ENCODE measurements at regions not wholly inside any gene's neighbourhood (a gene's known extent, or its start where the extent isn't known, plus 50 kb on each side); places are given as distances from the start of the nearest gene placed in this dataset.

- Histone ChIP-seq H2AFZ (ENCODE audit: insufficient read depth, low read depth, low read length, poor library complexity, severe bottlenecking) (no peak overlapping the region), H3K4me2 (replicated peaks; ENCODE audit: low read depth, low read length, poor library complexity, severe bottlenecking) (no peak overlapping the region), H3K79me2 (ENCODE audit: control insufficient read depth, insufficient read depth, low read length) (no peaks in the 10 kb centered on the region), H3K27ac (ENCODE audit: low read length in 2 of 2) (no peak overlapping the region), H3K9ac (ENCODE audit: low read length) (no peak overlapping the region), H3K4me1 (ENCODE audit: control insufficient read depth in 2 of 2, insufficient read depth in 2 of 2, low read length in 2 of 2) (no peaks in the 10 kb centered on the region), H3K36me3 (replicated peaks in 1 of 2; ENCODE audit: control extremely low read depth in 1 of 2, control insufficient read depth in 1 of 2, extremely low read depth in 1 of 2, insufficient read depth in 2 of 2, low read length in 1 of 2) (no peaks in the 10 kb centered on the region), H4K20me1 (ENCODE audit: control insufficient read depth, insufficient read depth, low read length, poor library complexity, severe bottlenecking) (no peaks in the 10 kb centered on the region), H3K27me3 (replicated peaks in 1 of 4; ENCODE audit: control extremely low read depth in 1 of 4, control insufficient read depth in 3 of 4, insufficient read depth in 4 of 4, low read length in 3 of 4) (no peaks in the 10 kb centered on the region), H3K4me3 (ENCODE audit: control extremely low read depth in 1 of 5, extremely low read depth in 1 of 5, insufficient read depth in 1 of 5, low read depth in 2 of 5, low read length in 4 of 5) (no peak overlapping the region), H3K9me3 (ENCODE audit: control extremely low read depth in 1 of 3, control insufficient read depth in 2 of 3, insufficient read depth in 1 of 3, low read length in 2 of 3) (peaks cover 0 to 5% (median 0%) of the 10 kb centered on the region in 3 donors)
- TF ChIP-seq EZH2 (IDR thresholded peaks at IDR 0.05; ENCODE audit: borderline replicate concordance, insufficient read depth, low read depth, low read length, poor library complexity, severe bottlenecking) (no peak), CTCF (IDR thresholded peaks at IDR 0.05) (no peak)
- ChIA-PET CTCF (no interaction called here), POLR2A (no interaction called here)
- H3K9me3 Mint-ChIP-seq (ENCODE audit: insufficient read depth), result no peaks in the 10 kb centered on the region
- ATAC-seq (ENCODE audit: low read depth), result no peak
- H3K4me3 Mint-ChIP-seq, result no peak overlapping the region
- 86% methylated on average over 3 of the region's 6 CpGs for WGBS (ENCODE audit: insufficient coverage)
- intact Hi-C loops (cut with micrococcal nuclease), result no loop called here
- no peaks in the 10 kb centered on the region for H3K27me3 Mint-ChIP-seq
- no peaks in the 10 kb centered on the region for H3K4me1 Mint-ChIP-seq
- no peak for DNase-seq
- H3K27ac Mint-ChIP-seq, result no peak overlapping the region
These were observed 84.1 kb upstream of the TMTC1 start for GRCh38 chr12:29867823-29868222.

- H3K4me3 ChIP-seq (ENCODE audit: control extremely low read depth in 1 of 5, extremely low read depth in 1 of 5, insufficient read depth in 1 of 5, low read depth in 2 of 5, low read length in 4 of 5), result no peak overlapping the region
- Mint-ChIP-seq H3K9me3 (ENCODE audit: insufficient read depth) (no peaks in the 10 kb centered on the region), H3K27me3 (no peaks in the 10 kb centered on the region), H3K27ac (no peak overlapping the region), H3K4me1 (no peaks in the 10 kb centered on the region), H3K4me3 (no peak overlapping the region)
- ChIA-PET CTCF (no interaction called here), POLR2A (no interaction called here)
- intact Hi-C loops (cut with micrococcal nuclease), result no loop called here
- H3K4me1 ChIP-seq (ENCODE audit: control insufficient read depth in 2 of 2, insufficient read depth in 2 of 2, low read length in 2 of 2), result no peaks in the 10 kb centered on the region
- no peaks in the 10 kb centered on the region for H3K79me2 ChIP-seq (ENCODE audit: control insufficient read depth, insufficient read depth, low read length)
- no peak for TF ChIP-seq CTCF (IDR thresholded peaks at IDR 0.05)
- no peak for TF ChIP-seq EZH2 (IDR thresholded peaks at IDR 0.05; ENCODE audit: borderline replicate concordance, insufficient read depth, low read depth, low read length, poor library complexity, severe bottlenecking)
- H3K36me3 ChIP-seq (replicated peaks in 1 of 2; ENCODE audit: control extremely low read depth in 1 of 2, control insufficient read depth in 1 of 2, extremely low read depth in 1 of 2, insufficient read depth in 2 of 2, low read length in 1 of 2), result no peaks in the 10 kb centered on the region
- no peaks in the 10 kb centered on the region for H4K20me1 ChIP-seq (ENCODE audit: control insufficient read depth, insufficient read depth, low read length, poor library complexity, severe bottlenecking)
- WGBS (ENCODE audit: insufficient coverage), result 43% methylated on average over 1 of the region's 1 CpG
- ATAC-seq (ENCODE audit: low read depth) (no peak), DNase-seq (no peak)
- H3K27me3 ChIP-seq (replicated peaks in 1 of 4; ENCODE audit: control extremely low read depth in 1 of 4, control insufficient read depth in 3 of 4, insufficient read depth in 4 of 4, low read length in 3 of 4), result no peaks in the 10 kb centered on the region
- no peak overlapping the region for H3K9ac ChIP-seq (ENCODE audit: low read length)
- H3K4me2 ChIP-seq (replicated peaks; ENCODE audit: low read depth, low read length, poor library complexity, severe bottlenecking), result no peak overlapping the region
- H3K27ac ChIP-seq (ENCODE audit: low read length in 2 of 2), result no peak overlapping the region
- no peak overlapping the region for H2AFZ ChIP-seq (ENCODE audit: insufficient read depth, low read depth, low read length, poor library complexity, severe bottlenecking)
- peaks cover 0 to 5% (median 0%) of the 10 kb centered on the region in 3 donors for H3K9me3 ChIP-seq (ENCODE audit: control extremely low read depth in 1 of 3, control insufficient read depth in 2 of 3, insufficient read depth in 1 of 3, low read length in 2 of 3)
These were observed 79.9 kb upstream of the TMTC1 start for GRCh38 chr12:29863665-29864064.
